ENCODE measurements at regions not wholly inside any gene's neighbourhood (a gene's known extent, or its start where the extent isn't known, plus 50 kb on each side); places are given as distances from the start of the nearest gene placed in this dataset.

GRCh38 chr9:27950382-27950781 is 377.1 kb upstream of the C9orf72 start:
- Histone ChIP-seq H3K9ac (ENCODE audit: low read length) (no peak overlapping the region), H3K27me3 (ENCODE audit: insufficient read depth, low read length) (no peaks in the 10 kb centered on the region), H3K4me3 (replicated peaks in 1 of 2; ENCODE audit: low read depth in 1 of 2, low read length in 2 of 2) (no peak overlapping the region), H4K20me1 (ENCODE audit: insufficient read depth) (no peaks in the 10 kb centered on the region), H3K79me2 (ENCODE audit: insufficient read depth, low read length) (no peaks in the 10 kb centered on the region), H3K9me3 (ENCODE audit: control insufficient read depth in 1 of 2, insufficient read depth in 1 of 2, low read depth in 1 of 2, low read length in 2 of 2) (no peaks in the 10 kb centered on the region; a peak in 2 of 4 replicates), H2AFZ (ENCODE audit: low read depth, low read length, poor library complexity, severe bottlenecking) (no peak overlapping the region), H3K4me1 (ENCODE audit: control insufficient read depth in 1 of 2, insufficient read depth in 2 of 2, low read length in 2 of 2) (no peaks in the 10 kb centered on the region), H3K4me2 (ENCODE audit: low read length) (no peak overlapping the region), H3K27ac (ENCODE audit: low read depth, low read length) (no peak overlapping the region), H3K36me3 (ENCODE audit: control insufficient read depth in 1 of 2, insufficient read depth in 2 of 2, low read length in 2 of 2) (no peaks in the 10 kb centered on the region), H3K9me2 (ENCODE audit: insufficient read depth) (no peaks in the 10 kb centered on the region)
- CTCF ChIA-PET = no interaction called here
- DNase-seq (ENCODE audit: low read depth, low spot score) = no peak
- POLR2A ChIA-PET = no interaction called here
- intact Hi-C loops (cut with micrococcal nuclease) = no loop called here
- RAD21 ChIA-PET (ENCODE audit: low non-redundant PET in 1 of 2, low total read pairs in 2 of 2, uncharacterized antibody in 2 of 2, unreplicated experiment in 2 of 2) = no interaction called here
- TF ChIP-seq ELF1 (IDR thresholded peaks at IDR 0.05; ENCODE audit: borderline replicate concordance, low read depth) (no peak), SIN3A (IDR thresholded peaks at IDR 0.05; ENCODE audit: low read depth) (no peak), MAX (IDR thresholded peaks at IDR 0.05) (no peak), YY1 (IDR thresholded peaks at IDR 0.05; ENCODE audit: extremely low read depth, insufficient replicate concordance, low read depth, low read length) (no peak), EZH2 (IDR thresholded peaks at IDR 0.05) (no peak), CEBPB (IDR thresholded peaks at IDR 0.05; ENCODE audit: low read depth) (no peak), SP1 (IDR thresholded peaks at IDR 0.05; ENCODE audit: low read depth) (no peak), POLR2A (IDR thresholded peaks at IDR 0.05; ENCODE audit: borderline replicate concordance, extremely low read depth, insufficient read depth, insufficient read length) (no peak), CTCF (IDR thresholded peaks at IDR 0.05 in 2 of 3, conservative IDR thresholded peaks at IDR 0.05 in 1 of 3; ENCODE audit: borderline replicate concordance in 1 of 3, insufficient read depth in 1 of 3, low read depth in 2 of 3, low read length in 2 of 3) (no peak), RAD21 (IDR thresholded peaks at IDR 0.05; ENCODE audit: low read depth) (no peak), TCF7L2 (IDR thresholded peaks at IDR 0.05; ENCODE audit: borderline replicate concordance, extremely low read depth, insufficient read depth, insufficient read length) (no peak), REST (IDR thresholded peaks at IDR 0.05; ENCODE audit: low read depth) (no peak), ATF3 (IDR thresholded peaks at IDR 0.05) (no peak), SRF (IDR thresholded peaks at IDR 0.05; ENCODE audit: low read depth) (no peak), EGR1 (IDR thresholded peaks at IDR 0.05; ENCODE audit: low read depth) (no peak)
- no peak for ATAC-seq
- no TSS peak for BruUV-seq (replicated peaks)
